Uterus (tissue), 2 donors: ENCODE measurements at regions not wholly inside any gene's neighbourhood (a gene's known extent, or its start where the extent isn't known, plus 50 kb on each side); places are given as distances from the start of the nearest gene placed in this dataset.

Experiments used
- CTCF ChIP-seq, 4 experiments: fragments of 200-600 bp in 2 of 4; fragments of 450-650 bp in 2 of 4; sonication (generic) in 2 of 4; IDR thresholded peaks; one replicate each; pipeline ENCODE4 v1.5.1; 2016 to 2019; ENCODE audit warnings: antibody characterized with exemption in 4 of 4, mild to moderate bottlenecking in 2 of 4, moderate library complexity in 1 of 4
- POLR2A ChIP-seq, 2 donors: fragments of 450-650 bp; IDR thresholded peaks; one replicate each; pipeline ENCODE4 v1.6.1; 2016; ENCODE audit warnings: antibody characterized with exemption in 2 of 2, mild to moderate bottlenecking in 1 of 2, moderate library complexity in 1 of 2

- TF ChIP-seq CTCF (IDR thresholded peaks at IDR 0.05) (no peak), POLR2A (IDR thresholded peaks at IDR 0.05) (no peak)
These were observed 64.0 kb downstream of the PPP4R3C start for GRCh38 chrX:27399146-27399456.
